Stimulated activated CD8-positive, alpha-beta memory T cell treated with anti-CD3 and anti-CD28 coated beads, Interleukin-2, amount 100 ng/mL, for 48 hours (primary cell): ENCODE measurements at regions not wholly inside any gene's neighbourhood (a gene's known extent, or its start where the extent isn't known, plus 50 kb on each side); places are given as distances from the start of the nearest gene placed in this dataset.

ENCODE experiments used
- DNase-seq, 2 donors: peaks; one replicate each; pipeline ENCODE4 v3.0.0-alpha.2; 2020; ENCODE audit warnings: low read depth in 2 of 2

DNA sequence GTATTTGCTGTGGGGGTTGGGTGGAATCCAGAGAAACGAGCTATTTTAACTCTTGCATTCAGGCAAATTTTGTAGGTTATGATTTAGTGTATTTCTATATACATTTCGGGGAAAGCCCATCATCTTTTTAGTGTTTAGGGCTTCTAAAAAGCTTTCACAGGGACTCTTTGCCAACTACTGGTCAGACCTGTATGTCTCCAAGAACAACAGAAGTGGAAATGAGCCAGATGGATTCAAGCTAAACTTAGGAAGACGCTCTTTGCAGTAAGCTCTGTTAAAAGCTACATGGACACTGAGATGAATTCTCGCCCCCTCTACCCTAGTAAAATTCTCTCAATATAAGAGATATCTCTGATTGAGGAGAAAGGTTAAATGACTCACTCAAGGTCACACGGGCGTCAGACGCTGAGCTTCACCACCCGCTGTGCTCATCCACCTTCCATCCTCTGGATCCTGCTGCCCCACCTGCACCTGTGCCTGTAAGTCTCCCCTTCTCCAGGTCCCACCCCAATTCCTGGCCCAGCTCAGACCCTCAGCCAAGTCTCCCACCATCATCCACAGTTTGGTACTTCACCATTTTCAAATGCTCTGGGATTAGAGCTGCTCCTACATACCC lies 85.6 kb downstream of the MARCHF4 start:
- DNase-seq: no peak

DNA sequence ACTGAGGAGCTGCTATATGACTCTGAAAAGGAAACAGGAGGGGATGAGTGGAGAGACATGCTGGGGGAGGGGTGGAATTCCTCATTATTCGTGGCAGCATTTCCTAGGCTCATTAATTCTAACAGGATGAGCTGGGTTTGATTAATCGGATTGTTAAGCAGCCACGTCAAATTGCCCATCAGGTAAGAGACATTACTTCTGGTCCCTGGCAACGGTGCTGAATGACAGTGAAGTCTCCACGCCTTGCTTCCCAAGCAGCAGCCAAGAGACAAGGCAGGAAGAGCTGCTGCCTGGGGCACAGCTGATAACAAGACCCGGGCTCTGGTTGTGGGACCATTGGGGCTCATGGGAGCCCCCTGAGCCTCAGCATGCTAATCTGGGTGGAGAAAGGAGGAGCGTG lies 86.6 kb downstream of the MARCHF4 start:
- DNase-seq: no peak

DNA sequence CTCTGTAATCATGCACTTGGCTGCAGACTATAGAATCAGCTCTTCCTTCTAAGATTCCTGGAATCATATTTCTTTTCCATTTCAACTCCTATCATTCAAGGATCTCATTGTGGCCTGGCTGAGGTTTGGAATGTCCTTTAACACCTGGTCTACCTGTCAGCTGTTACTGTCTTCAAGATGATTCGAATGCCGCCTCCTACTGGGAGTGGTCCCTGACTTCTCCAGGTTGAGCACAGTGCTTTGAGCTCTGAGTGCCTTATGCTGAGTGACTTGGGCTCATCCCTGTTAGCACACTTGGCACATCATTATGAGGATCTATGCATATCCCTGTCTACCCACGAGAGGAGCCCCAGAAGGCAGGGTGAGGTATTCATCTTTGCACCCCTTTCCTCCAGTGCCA lies 87.6 kb downstream of the MARCHF4 start:
- DNase-seq: no peak

DNA sequence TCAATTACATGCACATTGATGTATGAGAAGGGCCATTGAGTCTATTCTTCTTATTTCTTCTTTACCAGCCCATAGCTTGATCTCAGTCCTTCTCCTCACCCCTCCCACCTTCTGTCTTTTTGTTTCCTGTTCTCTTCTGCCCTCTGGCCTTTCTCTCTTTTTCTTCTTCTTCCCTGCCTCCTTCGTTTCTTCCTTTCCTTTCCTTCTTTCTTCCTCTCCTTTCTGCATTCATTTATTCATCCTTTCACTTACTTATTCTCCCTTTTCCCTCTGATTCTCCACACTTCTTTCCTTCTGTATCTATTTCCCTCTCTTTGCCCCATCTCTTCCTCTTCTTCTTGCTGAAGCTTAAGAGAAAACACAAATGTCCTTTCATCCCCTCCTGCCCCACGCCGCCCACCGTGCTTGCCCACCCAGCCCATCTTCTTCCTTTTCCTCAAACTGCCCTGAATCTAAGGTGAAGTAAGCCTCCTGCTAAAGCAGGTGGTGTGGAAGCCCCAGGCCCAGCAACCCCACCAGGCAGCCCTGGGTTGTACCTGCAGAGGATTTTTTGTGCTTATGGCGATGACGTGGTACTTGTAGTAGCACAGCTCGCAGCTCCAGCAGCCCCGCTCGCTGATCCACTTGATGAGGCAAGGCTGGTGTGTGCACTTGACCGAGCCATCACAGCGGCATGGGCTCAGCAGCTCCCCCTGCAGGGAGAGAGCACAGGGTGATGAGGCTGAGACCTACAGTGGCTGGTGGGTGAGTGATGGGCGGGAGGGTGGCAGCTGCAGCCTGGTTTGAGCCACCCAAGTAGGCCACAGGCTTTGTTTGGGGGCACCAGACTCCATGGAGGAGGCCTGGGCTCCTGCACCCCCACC lies 89.0 kb downstream of the MARCHF4 start:
- peak in 1 of 2 donors; percentile 23 for DNase-seq

GRCh38 chr2:216281876-216282275 lies 90.4 kb downstream of the MARCHF4 start:
- DNase-seq: no peak

DNA sequence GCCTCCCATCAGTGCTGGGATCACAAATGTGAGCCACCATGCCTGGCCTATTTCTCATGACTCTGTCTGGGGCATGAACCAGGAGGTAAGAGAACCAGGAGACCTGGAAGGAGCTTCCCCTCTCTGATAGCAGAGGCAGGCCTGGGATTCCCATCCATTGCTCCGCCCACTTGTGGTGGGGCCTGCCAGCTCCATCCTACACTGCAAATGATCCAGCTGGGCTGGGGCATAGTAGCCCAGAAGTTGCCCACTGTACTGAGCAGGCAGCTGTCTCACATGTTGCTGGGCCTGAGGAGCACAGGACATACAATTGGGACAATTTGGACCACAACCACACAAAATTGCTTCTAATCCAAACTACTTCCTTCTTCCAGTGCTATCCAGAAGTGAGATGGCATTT lies 91.0 kb downstream of the MARCHF4 start:
- DNase-seq: no peak

DNA sequence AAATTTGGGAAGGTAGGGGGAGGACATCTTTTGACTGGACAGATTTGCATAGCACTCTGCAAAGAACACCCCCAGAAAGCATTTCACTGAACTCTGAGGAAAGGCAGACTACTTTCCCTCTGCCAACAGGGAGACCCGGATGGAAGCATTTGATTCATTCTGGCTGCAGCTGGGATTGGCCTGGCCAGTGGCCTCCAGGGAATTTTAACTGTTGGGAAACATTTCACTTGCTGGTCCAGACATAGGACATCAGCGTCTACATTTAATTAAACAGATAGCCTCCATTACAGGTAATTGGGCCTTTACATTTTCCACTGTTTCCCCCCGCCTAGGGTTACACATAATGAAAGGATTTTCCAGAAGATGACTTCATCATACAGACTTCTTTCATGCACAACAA lies 92.8 kb downstream of the MARCHF4 start:
- DNase-seq: no peak

DNA sequence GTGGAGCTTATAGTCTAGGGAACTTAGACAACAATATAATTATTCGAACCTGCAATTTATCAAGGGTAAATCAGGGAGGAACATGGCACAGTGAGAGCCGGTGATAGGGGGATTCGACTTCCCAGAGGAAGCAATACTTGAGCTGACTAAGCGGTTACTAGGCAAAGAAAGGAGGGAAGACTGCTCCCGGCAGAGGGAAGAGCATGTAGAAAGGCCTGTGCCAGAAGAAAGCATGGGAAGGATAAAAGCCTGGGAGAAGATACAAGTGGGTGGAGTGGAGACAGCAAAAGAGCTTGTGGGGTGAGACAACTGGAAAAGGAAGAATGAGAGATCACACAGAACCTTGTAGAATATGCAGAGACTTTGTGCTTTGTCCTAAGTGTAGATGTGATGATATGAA lies 93.3 kb downstream of the MARCHF4 start:
- no peak for DNase-seq

GRCh38 chr2:216275890-216276289 lies 96.4 kb downstream of the MARCHF4 start:
- no peak for DNase-seq

DNA sequence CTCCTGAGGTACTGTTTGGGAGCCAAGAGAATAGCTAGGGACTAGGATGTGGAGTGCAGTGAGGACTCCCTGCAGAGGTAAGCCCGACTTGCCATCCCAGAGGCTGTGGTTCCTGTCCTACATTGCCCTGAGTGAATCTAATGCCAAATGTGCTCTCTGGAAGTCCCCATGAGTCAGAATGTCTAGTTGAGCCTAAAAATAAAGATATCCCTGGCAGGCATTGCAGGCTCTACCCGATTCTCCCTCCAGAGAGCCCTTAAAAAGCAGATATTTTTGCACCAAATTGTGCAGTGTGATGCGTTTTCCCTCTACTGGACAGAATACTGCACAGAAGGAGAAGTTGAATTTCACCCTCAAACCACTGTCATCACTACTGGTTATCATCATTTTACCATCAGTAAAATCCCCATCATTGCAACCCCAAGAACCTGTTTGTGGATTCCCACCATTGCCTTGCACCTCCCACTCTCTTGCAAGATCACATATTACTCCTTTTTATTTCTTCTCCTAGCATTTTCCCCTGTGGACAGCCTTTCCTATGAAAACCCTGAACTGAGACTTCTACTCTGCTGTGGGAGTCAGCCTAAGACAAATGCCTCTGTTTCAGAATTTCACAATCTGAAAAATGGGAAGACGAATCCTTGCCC lies 98.0 kb downstream of the MARCHF4 start:
- DNase-seq: no peak

GRCh38 chr2:216261042-216261537 lies 111.2 kb downstream of the MARCHF4 start:
- no peak for DNase-seq

- no peak for DNase-seq
Observed at GRCh38 chr2:216260629-216261028, 111.7 kb downstream of the MARCHF4 start.

DNA sequence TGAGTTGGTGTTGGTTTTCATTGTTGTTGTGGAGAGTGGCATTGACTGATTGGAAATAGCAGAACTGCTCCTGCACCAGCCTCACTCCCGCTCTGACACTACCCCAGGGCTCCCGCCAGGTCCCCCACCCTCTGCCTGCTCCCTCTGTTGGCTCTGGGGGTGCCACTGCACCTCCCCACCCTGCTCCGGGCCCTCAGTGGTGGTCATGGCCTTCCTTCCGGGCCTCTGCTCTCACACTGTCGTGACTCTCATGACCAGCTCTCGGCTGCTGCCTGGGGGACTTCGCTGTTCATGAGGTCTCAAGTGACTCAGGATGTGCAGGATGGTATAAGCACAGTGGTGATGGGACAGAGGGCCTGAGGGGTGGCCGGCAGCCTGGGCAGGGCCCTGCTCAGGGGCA lies 113.2 kb downstream of the MARCHF4 start:
- no peak for DNase-seq

DNA sequence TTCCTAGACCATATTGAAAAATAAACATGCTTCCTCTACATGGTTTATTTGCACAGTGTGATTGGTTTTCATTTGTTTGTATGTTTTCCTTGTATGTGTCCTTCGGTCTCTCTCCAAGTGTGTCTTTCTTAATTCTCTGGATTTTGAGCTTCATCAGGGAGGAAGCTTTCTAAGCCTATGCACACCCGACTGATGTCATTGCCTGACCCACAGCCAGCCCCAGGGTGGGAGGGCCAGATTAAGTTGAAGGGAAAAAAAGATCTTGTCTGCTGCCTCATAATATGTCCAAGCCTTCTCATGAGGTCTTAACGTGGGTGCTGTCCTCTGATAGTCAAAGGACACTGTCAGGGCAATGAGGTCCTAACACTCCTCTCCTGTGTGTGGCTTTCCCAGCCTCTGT lies 115.2 kb downstream of the MARCHF4 start:
- no peak for DNase-seq
